Peyer's patch (tissue), 4 donors: ENCODE measurements at regions not wholly inside any gene's neighbourhood (a gene's known extent, or its start where the extent isn't known, plus 50 kb on each side); places are given as distances from the start of the nearest gene placed in this dataset.

Experiments used
- POLR2A ChIP-seq, 2 donors: fragments of 450-650 bp; IDR thresholded peaks; one replicate each; pipeline ENCODE4 v1.5.1; 2017; ENCODE audit warnings: antibody characterized with exemption in 2 of 2, mild to moderate bottlenecking in 2 of 2, moderate library complexity in 2 of 2
- TF ChIP-seq, protein P1 (sequence below), 6 experiments: fragments of 450-650 bp in 4 of 6; fragments of 200-600 bp in 2 of 6; sonication (generic) in 1 of 6; IDR thresholded peaks; one replicate each; pipeline ENCODE4 v1.5.1; 2017 to 2019; ENCODE audit warnings: antibody characterized with exemption in 6 of 6, mild to moderate bottlenecking in 3 of 6, moderate library complexity in 1 of 6

DNA sequence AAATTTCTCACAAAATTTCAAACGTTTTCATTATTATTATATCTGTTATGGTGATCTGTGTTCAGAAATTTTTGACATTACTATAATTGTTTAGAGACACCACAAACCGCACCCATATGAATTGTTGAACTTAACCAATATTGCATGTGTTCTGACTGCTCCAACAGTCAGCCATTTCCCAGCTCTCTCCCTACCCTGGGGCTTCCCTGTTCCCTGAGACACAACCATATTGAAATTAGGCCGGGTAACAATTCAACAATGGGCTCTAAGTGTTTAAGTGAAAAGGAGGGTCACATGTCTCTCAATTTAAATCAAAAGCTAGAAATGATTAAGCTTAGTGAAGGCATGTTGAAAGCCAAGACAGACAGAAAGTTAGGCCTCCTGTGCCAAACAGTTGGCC is 424.0 kb downstream of the DSC3 start:
- TF ChIP-seq POLR2A (IDR thresholded peaks at IDR 0.05): no peak
- TF ChIP-seq, protein P1, sequence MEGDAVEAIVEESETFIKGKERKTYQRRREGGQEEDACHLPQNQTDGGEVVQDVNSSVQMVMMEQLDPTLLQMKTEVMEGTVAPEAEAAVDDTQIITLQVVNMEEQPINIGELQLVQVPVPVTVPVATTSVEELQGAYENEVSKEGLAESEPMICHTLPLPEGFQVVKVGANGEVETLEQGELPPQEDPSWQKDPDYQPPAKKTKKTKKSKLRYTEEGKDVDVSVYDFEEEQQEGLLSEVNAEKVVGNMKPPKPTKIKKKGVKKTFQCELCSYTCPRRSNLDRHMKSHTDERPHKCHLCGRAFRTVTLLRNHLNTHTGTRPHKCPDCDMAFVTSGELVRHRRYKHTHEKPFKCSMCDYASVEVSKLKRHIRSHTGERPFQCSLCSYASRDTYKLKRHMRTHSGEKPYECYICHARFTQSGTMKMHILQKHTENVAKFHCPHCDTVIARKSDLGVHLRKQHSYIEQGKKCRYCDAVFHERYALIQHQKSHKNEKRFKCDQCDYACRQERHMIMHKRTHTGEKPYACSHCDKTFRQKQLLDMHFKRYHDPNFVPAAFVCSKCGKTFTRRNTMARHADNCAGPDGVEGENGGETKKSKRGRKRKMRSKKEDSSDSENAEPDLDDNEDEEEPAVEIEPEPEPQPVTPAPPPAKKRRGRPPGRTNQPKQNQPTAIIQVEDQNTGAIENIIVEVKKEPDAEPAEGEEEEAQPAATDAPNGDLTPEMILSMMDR (IDR thresholded peaks at IDR 0.05): no peak
